Adipocyte (in vitro differentiated cells): ENCODE measurements at regions not wholly inside any gene's neighbourhood (a gene's known extent, or its start where the extent isn't known, plus 50 kb on each side); places are given as distances from the start of the nearest gene placed in this dataset.

Experiments used
- DNase-seq: peaks from one replicate; pipeline ENCODE4 v3.0.0-alpha.2; 2015; ENCODE audit warnings: low read depth
- H3K27me3 ChIP-seq: replicated peaks from 2 replicates; pipeline ENCODE4 v1.7.0; 2013; ENCODE audit warnings: mild to moderate bottlenecking, low read length, moderate library complexity; ENCODE audit not compliant: control insufficient read depth, insufficient read depth
- H3K36me3 ChIP-seq: 2 replicates; pipeline ENCODE4 v1.7.0; 2013; ENCODE audit warnings: low read length, mild to moderate bottlenecking, moderate library complexity; ENCODE audit not compliant: control insufficient read depth, insufficient read depth, severe bottlenecking
- H3K4me1 ChIP-seq: 2 replicates; pipeline ENCODE4 v1.7.0; 2013; ENCODE audit warnings: mild to moderate bottlenecking, low read length, moderate library complexity; ENCODE audit not compliant: control insufficient read depth, insufficient read depth
- H3K4me3 ChIP-seq: 2 replicates; pipeline ENCODE4 v1.7.0; 2013; ENCODE audit warnings: mild to moderate bottlenecking, low read length, moderate library complexity
- H3K9ac ChIP-seq: 2 replicates; pipeline ENCODE4 v1.7.0; 2013; ENCODE audit warnings: mild to moderate bottlenecking, low read length, moderate library complexity
- H3K9me3 ChIP-seq: 2 replicates; pipeline ENCODE4 v1.7.0; 2013; ENCODE audit warnings: mild to moderate bottlenecking, low read length, moderate library complexity; ENCODE audit not compliant: control insufficient read depth

- H3K27me3 ChIP-seq, result no peaks in the 10 kb centered on the region
- H3K4me3 ChIP-seq, result no peak overlapping the region
- DNase-seq, result no peak
- no peaks in the 10 kb centered on the region for H3K4me1 ChIP-seq
- H3K9ac ChIP-seq, result no peak overlapping the region
- no peaks in the 10 kb centered on the region for H3K9me3 ChIP-seq
- H3K36me3 ChIP-seq, result no peaks in the 10 kb centered on the region
These were observed 83.7 kb upstream of the AHI1 start for GRCh38 chr6:135581211-135581610.

- Histone ChIP-seq H3K9me3 (no peaks in the 10 kb centered on the region), H3K9ac (no peak overlapping the region), H3K4me3 (no peak overlapping the region), H3K36me3 (no peaks in the 10 kb centered on the region), H3K4me1 (no peaks in the 10 kb centered on the region), H3K27me3 (no peaks in the 10 kb centered on the region)
- no peak for DNase-seq
These were observed 85.8 kb upstream of the AHI1 start for GRCh38 chr6:135583256-135583761.

- Histone ChIP-seq H3K36me3 (no peaks in the 10 kb centered on the region), H3K4me1 (no peaks in the 10 kb centered on the region), H3K27me3 (no peaks in the 10 kb centered on the region), H3K4me3 (no peak overlapping the region), H3K9ac (no peak overlapping the region), H3K9me3 (peaks cover 2% of the 10 kb centered on the region)
- no peak for DNase-seq
These were observed 88.8 kb upstream of the AHI1 start for GRCh38 chr6:135586388-135586787.

GRCh38 chr6:135586844-135587243 lies 89.3 kb upstream of the AHI1 start:
- Histone ChIP-seq H3K9ac (no peak overlapping the region), H3K9me3 (peaks cover 2% of the 10 kb centered on the region), H3K36me3 (no peaks in the 10 kb centered on the region), H3K4me1 (no peaks in the 10 kb centered on the region), H3K27me3 (no peaks in the 10 kb centered on the region), H3K4me3 (no peak overlapping the region)
- no peak for DNase-seq

- no peak overlapping the region for H3K4me3 ChIP-seq
- no peaks in the 10 kb centered on the region for H3K27me3 ChIP-seq
- no peak overlapping the region for H3K9ac ChIP-seq
- H3K9me3 ChIP-seq, result peaks cover 2% of the 10 kb centered on the region
- peak; percentile 14 for DNase-seq
- no peaks in the 10 kb centered on the region for H3K36me3 ChIP-seq
- no peaks in the 10 kb centered on the region for H3K4me1 ChIP-seq
These were observed 94.7 kb upstream of the AHI1 start for GRCh38 chr6:135592276-135592675.

GRCh38 chr6:135594000-135594399 lies 96.5 kb upstream of the AHI1 start:
- Histone ChIP-seq H3K9ac (no peak overlapping the region), H3K9me3 (peaks cover 4% of the 10 kb centered on the region), H3K36me3 (no peaks in the 10 kb centered on the region), H3K4me1 (no peaks in the 10 kb centered on the region), H3K27me3 (no peaks in the 10 kb centered on the region), H3K4me3 (no peak overlapping the region)
- DNase-seq, result no peak

GRCh38 chr6:135600086-135600702 lies 102.7 kb upstream of the AHI1 start:
- Histone ChIP-seq H3K9me3 (peaks cover 8% of the 10 kb centered on the region), H3K4me1 (no peaks in the 10 kb centered on the region), H3K27me3 (no peaks in the 10 kb centered on the region), H3K36me3 (no peaks in the 10 kb centered on the region), H3K9ac (no peak overlapping the region), H3K4me3 (no peak overlapping the region)
- DNase-seq, result no peak

- Histone ChIP-seq H3K4me3 (no peak overlapping the region), H3K27me3 (no peaks in the 10 kb centered on the region), H3K36me3 (no peaks in the 10 kb centered on the region), H3K9me3 (peaks cover 8% of the 10 kb centered on the region), H3K4me1 (no peaks in the 10 kb centered on the region), H3K9ac (no peak overlapping the region)
- no peak for DNase-seq
These were observed 103.4 kb upstream of the AHI1 start for GRCh38 chr6:135600931-135601330.

- Histone ChIP-seq H3K36me3 (no peaks in the 10 kb centered on the region), H3K4me3 (no peak overlapping the region), H3K4me1 (no peaks in the 10 kb centered on the region), H3K9ac (no peak overlapping the region), H3K27me3 (no peaks in the 10 kb centered on the region), H3K9me3 (peaks cover 8% of the 10 kb centered on the region)
- DNase-seq, result no peak
These were observed 104.3 kb upstream of the AHI1 start for GRCh38 chr6:135601857-135602256.

GRCh38 chr6:135603249-135603648 lies 105.7 kb upstream of the AHI1 start:
- H3K9ac ChIP-seq, result no peak overlapping the region
- no peak overlapping the region for H3K4me3 ChIP-seq
- H3K36me3 ChIP-seq, result no peaks in the 10 kb centered on the region
- H3K27me3 ChIP-seq, result no peaks in the 10 kb centered on the region
- H3K9me3 ChIP-seq, result peaks cover 8% of the 10 kb centered on the region
- no peak for DNase-seq
- H3K4me1 ChIP-seq, result no peaks in the 10 kb centered on the region

GRCh38 chr6:135604035-135604860 lies 106.7 kb upstream of the AHI1 start:
- no peak for DNase-seq
- no peaks in the 10 kb centered on the region for H3K36me3 ChIP-seq
- no peak overlapping the region for H3K9ac ChIP-seq
- peaks cover 4% of the 10 kb centered on the region for H3K9me3 ChIP-seq
- no peak overlapping the region for H3K4me3 ChIP-seq
- H3K4me1 ChIP-seq, result no peaks in the 10 kb centered on the region
- H3K27me3 ChIP-seq, result no peaks in the 10 kb centered on the region
